ENCODE measurements at regions not wholly inside any gene's neighbourhood (a gene's known extent, or its start where the extent isn't known, plus 50 kb on each side); places are given as distances from the start of the nearest gene placed in this dataset.

GRCh38 chr11:34811858-34812257, 104.3 kb downstream of the APIP start:
- no peak for DNase-seq (ENCODE audit: low read depth)
- TF ChIP-seq CTCF (IDR thresholded peaks at IDR 0.05; ENCODE audit: low read depth, low read length, missing control alignments) = no peak
- H3K4me3 ChIP-seq (ENCODE audit: low read depth, low read length) = no peak overlapping the region
- in situ Hi-C loops (cut with HindIII; ENCODE audit: low sequenced_read_pairs) = no loop called here

- DNase-seq (ENCODE audit: low read depth) = no peak
- in situ Hi-C loops (cut with HindIII; ENCODE audit: low sequenced_read_pairs) = no loop called here
- no peak for TF ChIP-seq CTCF (IDR thresholded peaks at IDR 0.05; ENCODE audit: low read depth, low read length, missing control alignments)
- H3K4me3 ChIP-seq (ENCODE audit: low read depth, low read length) = no peak overlapping the region
These were observed 106.0 kb downstream of the APIP start for GRCh38 chr11:34810107-34810562.

GRCh38 chr11:34809191-34810106, 106.7 kb downstream of the APIP start:
- TF ChIP-seq CTCF (IDR thresholded peaks at IDR 0.05; ENCODE audit: low read depth, low read length, missing control alignments) = no peak
- DNase-seq (ENCODE audit: low read depth) = no peak
- no peak overlapping the region for H3K4me3 ChIP-seq (ENCODE audit: low read depth, low read length)
- in situ Hi-C loops (cut with HindIII; ENCODE audit: low sequenced_read_pairs) = no loop called here

GRCh38 chr11:34806875-34807274, 109.3 kb downstream of the APIP start:
- no peak for TF ChIP-seq CTCF (IDR thresholded peaks at IDR 0.05; ENCODE audit: low read depth, low read length, missing control alignments)
- in situ Hi-C loops (cut with HindIII; ENCODE audit: low sequenced_read_pairs) = no loop called here
- no peak for DNase-seq (ENCODE audit: low read depth)
- no peak overlapping the region for H3K4me3 ChIP-seq (ENCODE audit: low read depth, low read length)

- H3K4me3 ChIP-seq (ENCODE audit: low read depth, low read length) = no peak overlapping the region
- no peak for TF ChIP-seq CTCF (IDR thresholded peaks at IDR 0.05; ENCODE audit: low read depth, low read length, missing control alignments)
- DNase-seq (ENCODE audit: low read depth) = no peak
- in situ Hi-C loops (cut with HindIII; ENCODE audit: low sequenced_read_pairs) = no loop called here
These were observed 110.2 kb downstream of the APIP start for GRCh38 chr11:34805937-34806336.

GRCh38 chr11:34799848-34800247, 116.3 kb downstream of the APIP start:
- in situ Hi-C loops (cut with HindIII; ENCODE audit: low sequenced_read_pairs) = no loop called here
- no peak overlapping the region for H3K4me3 ChIP-seq (ENCODE audit: low read depth, low read length)
- no peak for DNase-seq (ENCODE audit: low read depth)
- no peak for TF ChIP-seq CTCF (IDR thresholded peaks at IDR 0.05; ENCODE audit: low read depth, low read length, missing control alignments)
